ENCODE measurements at regions not wholly inside any gene's neighbourhood (a gene's known extent, or its start where the extent isn't known, plus 50 kb on each side); places are given as distances from the start of the nearest gene placed in this dataset.

GRCh38 chr5:52531105-52531504 is 256.6 kb upstream of the ITGA1 start:
- DNase-seq (ENCODE audit: low read depth in 1 of 2, low spot score in 2 of 2) (no peak), FAIRE-seq (no peak)
- Histone ChIP-seq H3K18ac (ENCODE audit: extremely low read depth, low read length) (no peak overlapping the region), H2BK12ac (ENCODE audit: low read depth, low read length) (no peak overlapping the region), H3K4me1 (replicated peaks in 1 of 4; ENCODE audit: control insufficient read depth in 3 of 4, insufficient read depth in 4 of 4, low read length in 3 of 4) (no peaks in the 10 kb centered on the region), H2BK15ac (ENCODE audit: low read length) (no peak overlapping the region), H3K79me2 (ENCODE audit: control insufficient read depth in 1 of 2, insufficient read depth in 2 of 2, low read length in 2 of 2) (no peaks in the 10 kb centered on the region), H3K4me3 (ENCODE audit: extremely low read depth in 1 of 4, insufficient read depth in 2 of 4, low read depth in 3 of 4, low read length in 4 of 4) (no peak overlapping the region), H3K27ac (ENCODE audit: low read depth, low read length) (no peak overlapping the region), H3K56ac (replicated peaks; ENCODE audit: insufficient read length, low read depth, low read length) (no peak overlapping the region), H2AK5ac (ENCODE audit: low read depth, low read length) (no peak overlapping the region), H3K79me1 (ENCODE audit: low read depth, low read length) (no peaks in the 10 kb centered on the region), H3K36me3 (ENCODE audit: control insufficient read depth in 2 of 4, insufficient read depth in 4 of 4, low read length in 3 of 4) (no peaks in the 10 kb centered on the region), H2AFZ (ENCODE audit: low read length) (no peak overlapping the region), H3K9me3 (ENCODE audit: insufficient read depth in 2 of 2, low read depth in 1 of 2, low read length in 1 of 2) (peaks cover 16 to 24% of the 10 kb centered on the region in 2 experiments), H2BK120ac (replicated peaks; ENCODE audit: low read depth, low read length) (no peak overlapping the region), H4K8ac (ENCODE audit: extremely low read depth, insufficient read depth, low read length) (no peak overlapping the region), H4K5ac (ENCODE audit: insufficient read length, low read depth, low read length) (no peak overlapping the region), H4K91ac (replicated peaks; ENCODE audit: insufficient read length, low read length) (no peak overlapping the region), H2BK20ac (ENCODE audit: low read length) (no peak overlapping the region), H3K4me2 (ENCODE audit: insufficient read depth in 1 of 2, low read depth in 2 of 2, low read length in 2 of 2) (no peak overlapping the region), H3K23me2 (ENCODE audit: low read depth, low read length) (no peaks in the 10 kb centered on the region), H3K9ac (replicated peaks in 1 of 4; ENCODE audit: extremely low read depth in 1 of 4, low read depth in 3 of 4, low read length in 3 of 4) (no peak overlapping the region), H3K4ac (replicated peaks; ENCODE audit: insufficient read length, low read depth, low read length) (no peak overlapping the region), H3K14ac (ENCODE audit: insufficient read length) (no peak overlapping the region), H3K23ac (ENCODE audit: insufficient read length) (no peak overlapping the region), H3K27me3 (replicated peaks in 1 of 4; ENCODE audit: control insufficient read depth in 3 of 4, extremely low read depth in 1 of 4, insufficient read depth in 3 of 4, low read length in 3 of 4) (no peaks in the 10 kb centered on the region), H2BK5ac (ENCODE audit: low read depth, low read length) (no peak overlapping the region), H4K20me1 (replicated peaks in 1 of 2; ENCODE audit: control insufficient read depth in 1 of 2, insufficient read depth in 2 of 2, low read length in 2 of 2) (no peaks in the 10 kb centered on the region)
- ChIA-PET POLR2A (ENCODE audit: partially characterized antibody) (no interaction called here), CTCF (ENCODE audit: partially characterized antibody) (no interaction called here)
- WGBS, 2 experiments (ENCODE audit: extremely low coverage in 1 of 2, insufficient coverage in 1 of 2, insufficient read length in 1 of 2, insufficient replicate concordance in 2 of 2, low coverage in 1 of 2, low lambda C conversion rate in 2 of 2, missing lambda C conversion rate in 1 of 2) = 91% methylated on average over 4 of the region's 4 CpGs; no CpG with 5 or more reads in 1 of the 2 experiments
- TF ChIP-seq CREB1 (IDR thresholded peaks at IDR 0.05) = no peak
- no peak for TF ChIP-seq RNF2 (IDR thresholded peaks at IDR 0.05; ENCODE audit: borderline replicate concordance, low read depth, low read length, missing control alignments, poor library complexity, severe bottlenecking)
- TF ChIP-seq USF2 (IDR thresholded peaks at IDR 0.05; ENCODE audit: low read length) = no peak
- no peak for TF ChIP-seq SP1 (IDR thresholded peaks at IDR 0.05; ENCODE audit: low read depth, low read length)
- no peak for TF ChIP-seq SIX5 (IDR thresholded peaks at IDR 0.05; ENCODE audit: low read depth, low read length)
- TF ChIP-seq MAX (IDR thresholded peaks at IDR 0.05) = no peak
- no peak for TF ChIP-seq TBP (IDR thresholded peaks at IDR 0.05; ENCODE audit: low read depth, low read length)
- no peak for TF ChIP-seq YY1 (IDR thresholded peaks at IDR 0.05; ENCODE audit: low read depth, low read length)
- no peak for TF ChIP-seq GABPA (IDR thresholded peaks at IDR 0.05; ENCODE audit: borderline replicate concordance, insufficient read depth, low read length)
- no peak for TF ChIP-seq SIRT6 (IDR thresholded peaks at IDR 0.05; ENCODE audit: low read length)
- TF ChIP-seq SRF (IDR thresholded peaks at IDR 0.05; ENCODE audit: low read depth, low read length) = no peak
- TF ChIP-seq SAP30 (IDR thresholded peaks at IDR 0.05; ENCODE audit: insufficient read depth, insufficient replicate concordance, low read length) = no peak
- no peak for TF ChIP-seq EP300 (IDR thresholded peaks at IDR 0.05; ENCODE audit: borderline replicate concordance in 1 of 2, low read depth in 2 of 2, low read length in 2 of 2)
- TF ChIP-seq POU5F1 (IDR thresholded peaks at IDR 0.05; ENCODE audit: low read depth, low read length) = no peak
- TF ChIP-seq EGR1 (IDR thresholded peaks at IDR 0.05; ENCODE audit: borderline replicate concordance, low read depth, low read length) = no peak

All from H1 (cell line).